Amniotic epithelial cell (primary cell): ENCODE measurements at regions not wholly inside any gene's neighbourhood (a gene's known extent, or its start where the extent isn't known, plus 50 kb on each side); places are given as distances from the start of the nearest gene placed in this dataset.

Source experiments
- DNase-seq: peaks from one replicate; pipeline ENCODE4 v3.0.0-alpha.2; 2010; ENCODE audit warnings: low read depth

DNA sequence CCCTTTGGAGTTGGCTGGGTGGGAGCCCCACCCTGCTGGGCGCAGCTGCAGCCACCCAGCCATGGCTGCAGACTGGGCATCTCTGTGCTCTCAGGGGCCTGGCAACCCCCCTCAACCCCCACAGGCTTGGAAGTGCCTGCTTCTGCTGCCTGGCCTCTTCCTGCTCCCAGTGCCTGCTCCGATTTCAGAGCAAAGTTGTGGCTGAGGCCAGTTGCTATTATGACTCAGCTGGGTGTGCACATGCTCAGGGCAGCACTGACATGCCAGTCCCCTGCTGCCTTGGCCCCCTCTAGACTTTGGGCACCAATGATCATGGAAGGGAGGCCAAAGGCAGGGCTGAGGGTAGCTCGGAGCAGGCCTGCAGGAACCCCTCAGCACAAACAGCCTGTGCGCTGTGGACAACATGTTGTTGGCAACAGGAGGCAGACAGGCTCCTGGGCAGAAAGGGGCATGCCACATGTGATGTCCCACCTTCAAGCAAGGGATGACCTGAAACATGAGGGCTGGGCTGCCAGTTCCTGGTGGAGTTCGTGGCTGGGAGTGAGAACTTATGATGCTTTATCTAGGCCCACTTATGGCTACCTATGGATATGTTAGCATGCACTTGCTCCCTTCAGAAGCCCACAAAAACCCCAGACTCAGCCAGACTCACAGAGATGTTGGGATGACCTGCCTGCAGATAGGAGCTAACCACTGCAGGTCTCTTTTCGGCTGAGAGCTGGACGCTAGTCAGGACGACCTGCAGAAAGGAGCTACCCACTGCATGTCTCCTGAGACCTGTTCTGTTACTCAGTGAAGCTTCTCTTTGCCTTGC is 96.4 kb upstream of the AMOTL1 start:
- DNase-seq, result no peak

DNA sequence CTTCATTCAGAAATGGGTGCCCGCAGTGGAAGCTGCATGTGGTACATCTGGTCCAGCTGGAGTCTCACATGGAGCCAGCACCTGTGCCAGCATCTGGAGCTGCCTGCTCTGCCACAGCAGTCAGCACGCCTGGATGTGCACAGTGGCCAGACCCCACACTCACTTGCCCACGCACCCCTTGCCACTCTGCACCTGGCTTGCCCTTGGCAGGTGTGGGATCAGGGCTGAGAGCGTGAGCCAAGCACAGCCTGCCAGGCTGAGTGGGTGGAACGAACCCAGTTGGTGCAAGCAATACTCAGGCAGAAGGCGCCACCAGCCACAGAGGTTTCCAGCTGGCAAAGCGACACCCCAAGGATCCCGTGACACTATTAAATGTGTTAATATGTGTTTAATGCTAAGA is 95.5 kb upstream of the AMOTL1 start:
- DNase-seq, result no peak

DNA sequence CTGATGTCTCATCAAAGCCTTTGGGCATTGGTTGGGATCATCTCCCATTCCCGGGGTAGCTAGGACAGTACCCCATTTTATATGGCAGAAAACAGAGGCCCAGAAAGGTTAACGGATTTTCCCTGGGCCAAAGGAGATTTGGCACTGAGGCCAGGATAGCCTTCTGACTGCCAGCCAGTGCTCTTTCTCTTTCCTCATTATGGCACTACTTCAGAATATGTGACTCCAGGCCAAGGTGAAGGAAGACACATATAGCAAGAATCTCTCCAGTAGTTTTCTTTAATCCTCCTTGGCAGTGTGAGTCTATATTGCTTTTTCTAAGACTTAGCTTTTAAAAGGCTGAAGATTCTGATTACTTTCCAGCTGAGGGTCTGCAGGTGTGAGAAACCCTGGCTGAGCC is 94.8 kb upstream of the AMOTL1 start:
- no peak for DNase-seq

DNA sequence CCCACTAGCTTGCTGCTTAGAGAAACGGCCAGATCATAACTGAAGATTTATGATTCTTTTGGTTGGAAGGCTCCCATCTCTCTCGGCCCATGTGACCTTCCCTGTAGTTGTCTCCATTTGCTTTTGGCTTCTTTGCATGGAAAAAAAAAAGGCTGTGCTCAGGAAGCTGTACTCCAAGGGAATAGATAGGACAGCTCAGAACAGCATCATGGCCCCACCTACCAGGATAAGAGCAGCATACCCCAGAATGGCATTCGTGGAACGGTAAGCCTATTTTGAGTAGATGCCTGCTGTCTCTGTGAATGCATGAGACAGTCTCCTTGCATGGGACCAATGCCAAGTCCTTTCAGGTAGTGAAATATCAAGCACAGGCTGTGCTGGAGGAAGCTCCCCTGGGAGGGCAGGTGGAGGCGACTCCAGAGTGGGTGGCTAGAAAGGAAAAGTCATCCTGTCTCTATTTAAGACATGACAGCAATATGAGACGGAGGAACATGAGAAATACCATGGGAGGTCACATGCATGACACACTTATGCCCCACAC is 94.1 kb upstream of the AMOTL1 start:
- no peak for DNase-seq

DNA sequence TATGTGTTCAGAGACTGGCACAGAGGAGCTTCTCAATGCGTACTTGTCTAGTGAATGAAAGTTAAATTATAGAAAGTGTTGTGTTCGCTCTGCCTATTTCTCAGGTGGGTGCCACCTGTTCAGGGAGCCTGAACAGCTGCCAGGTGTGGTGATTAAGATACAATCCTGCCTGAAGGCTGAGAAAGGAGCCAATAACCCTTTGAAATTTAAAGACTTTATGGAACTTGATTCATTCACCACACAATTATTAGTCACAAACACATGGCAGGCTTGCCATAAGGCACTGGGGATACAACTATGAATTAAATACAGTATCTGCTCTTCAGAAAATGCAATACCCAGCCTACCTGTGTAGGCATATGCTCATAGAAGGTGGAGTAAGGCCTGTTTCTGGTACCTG is 92.9 kb upstream of the AMOTL1 start:
- no peak for DNase-seq

DNA sequence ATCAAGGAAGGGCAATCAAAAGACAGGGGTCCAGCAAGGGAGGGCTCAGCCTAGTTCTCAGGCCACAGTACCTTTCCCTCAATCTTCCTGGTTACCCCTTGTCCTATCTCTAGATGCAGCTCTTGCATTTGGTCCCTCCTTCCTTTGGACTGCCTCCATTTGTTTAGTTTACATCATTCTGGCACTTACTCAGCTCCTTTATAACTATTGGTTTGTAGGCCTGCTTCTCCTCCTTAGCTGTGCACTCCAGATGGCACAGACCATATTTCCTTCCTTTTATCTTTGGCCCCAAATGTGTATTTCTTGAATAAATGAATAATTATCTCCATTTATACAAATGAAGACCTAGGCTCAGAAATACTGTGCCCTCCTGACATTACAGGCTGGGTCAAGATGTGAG is 92.3 kb upstream of the AMOTL1 start:
- DNase-seq, result no peak

DNA sequence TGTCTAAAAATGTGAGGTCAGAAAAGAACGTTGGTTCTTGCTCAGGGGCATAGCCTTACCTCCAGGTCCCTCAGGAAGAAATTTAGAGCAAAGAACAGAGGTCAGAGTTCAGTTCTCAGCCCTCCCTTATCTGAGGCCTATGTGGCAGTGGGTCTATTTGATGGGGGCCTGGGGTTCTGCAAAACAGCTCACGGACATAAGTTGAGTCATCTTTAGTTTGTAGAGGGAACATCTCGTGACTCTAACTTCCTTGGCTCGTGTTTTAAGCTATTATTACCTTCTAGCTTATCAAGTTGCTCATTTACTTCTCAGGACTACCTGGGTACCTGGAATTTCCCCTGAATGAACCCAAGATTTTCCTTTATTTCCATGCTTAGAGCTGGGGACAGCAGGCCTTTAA is 91.3 kb upstream of the AMOTL1 start:
- DNase-seq, result no peak

DNA sequence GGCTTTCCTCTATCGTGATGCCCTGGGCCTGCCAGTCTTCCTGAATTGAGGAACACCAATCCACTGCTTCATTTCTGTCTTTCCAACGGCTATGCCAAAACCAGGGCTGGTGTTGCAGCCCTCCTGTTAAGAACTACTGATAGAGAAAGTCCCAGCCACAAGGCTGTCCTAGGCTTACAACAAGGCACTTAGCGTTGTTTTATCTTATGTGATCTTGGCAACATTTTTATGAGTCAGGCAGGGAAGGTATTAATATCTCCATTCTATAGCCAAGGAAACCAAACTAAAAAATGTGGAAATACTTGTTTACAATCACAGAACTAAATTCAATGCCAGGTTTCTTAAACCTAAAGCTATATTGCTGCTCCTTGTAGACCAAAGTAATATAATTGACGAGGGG is 89.9 kb upstream of the AMOTL1 start:
- DNase-seq, result peak; percentile 55

DNA sequence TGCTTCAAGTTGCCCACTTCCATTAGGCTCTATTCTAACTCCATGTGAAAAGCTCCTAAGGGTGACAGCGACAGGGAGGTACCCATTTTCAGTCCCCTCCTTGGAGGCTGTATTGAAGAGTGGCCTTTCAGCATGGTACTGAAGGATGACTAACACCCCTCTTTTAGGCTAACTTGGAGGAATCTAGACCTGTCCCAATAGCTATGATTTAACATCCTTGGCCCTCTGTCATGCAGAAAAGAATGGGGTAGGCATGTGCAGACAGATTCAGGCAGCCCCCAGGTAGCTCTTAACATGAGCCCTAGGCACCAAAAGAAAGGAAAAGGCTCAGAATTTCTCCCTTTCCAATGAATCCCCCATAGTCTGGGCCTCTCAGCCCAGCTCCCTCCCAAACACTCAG is 89.3 kb upstream of the AMOTL1 start:
- DNase-seq, result no peak

DNA sequence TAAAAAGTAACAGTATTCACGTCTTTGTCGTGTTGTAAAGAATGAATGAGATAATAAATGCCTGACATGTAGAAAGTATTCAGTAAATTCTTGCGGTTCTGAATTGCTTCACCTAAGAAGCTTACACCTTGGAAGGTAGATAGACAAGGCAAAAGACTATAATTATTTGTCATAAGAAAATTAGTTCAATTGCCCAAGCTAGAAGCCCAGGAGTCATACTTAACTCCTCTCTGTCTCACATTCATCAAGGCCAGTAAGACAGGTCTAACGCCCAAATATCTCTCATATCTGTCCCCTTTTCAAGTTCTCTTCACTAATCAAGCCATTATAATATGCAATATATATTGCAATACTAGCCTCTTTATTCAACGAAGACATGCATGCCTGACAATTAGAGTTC is 87.7 kb upstream of the AMOTL1 start:
- DNase-seq, result no peak

DNA sequence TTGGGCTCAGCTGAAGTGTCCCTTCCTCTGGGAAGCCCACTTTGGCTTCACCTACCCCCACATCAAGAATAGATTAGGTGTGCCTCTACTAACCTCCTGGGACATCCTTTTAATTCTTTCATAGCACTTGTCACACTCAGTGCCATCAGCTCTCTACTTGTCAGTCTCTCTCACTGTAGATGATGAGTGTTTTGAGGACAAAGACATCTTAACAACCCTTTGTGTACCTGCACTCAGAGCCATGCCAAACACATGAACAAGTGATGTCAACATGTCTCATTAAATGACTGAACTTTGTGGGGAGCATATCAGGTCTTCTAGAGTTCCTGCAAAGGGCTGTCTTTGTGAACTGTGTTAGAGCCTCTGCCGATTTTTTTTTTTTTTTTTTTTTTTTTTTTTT is 87.0 kb upstream of the AMOTL1 start:
- no peak for DNase-seq

DNA sequence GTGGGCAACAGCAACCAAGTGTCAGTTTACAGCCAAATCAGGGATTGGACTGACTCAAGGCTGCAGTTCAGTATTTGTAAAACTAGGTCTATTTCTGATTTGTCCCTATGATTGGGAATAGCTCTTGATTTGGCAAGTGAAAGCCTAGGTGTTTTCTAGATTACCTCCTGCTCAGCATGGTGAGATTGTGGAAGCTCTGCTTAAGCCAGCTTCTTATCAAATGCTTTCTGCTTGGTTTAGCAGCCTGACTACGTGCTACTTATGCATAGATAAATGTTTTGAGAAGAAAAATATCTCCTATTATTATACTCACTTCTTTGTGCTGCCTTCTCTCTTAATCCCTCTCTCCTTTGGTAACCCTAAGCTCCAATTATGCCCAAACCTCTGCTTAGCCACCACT is 86.3 kb upstream of the AMOTL1 start:
- no peak for DNase-seq

DNA sequence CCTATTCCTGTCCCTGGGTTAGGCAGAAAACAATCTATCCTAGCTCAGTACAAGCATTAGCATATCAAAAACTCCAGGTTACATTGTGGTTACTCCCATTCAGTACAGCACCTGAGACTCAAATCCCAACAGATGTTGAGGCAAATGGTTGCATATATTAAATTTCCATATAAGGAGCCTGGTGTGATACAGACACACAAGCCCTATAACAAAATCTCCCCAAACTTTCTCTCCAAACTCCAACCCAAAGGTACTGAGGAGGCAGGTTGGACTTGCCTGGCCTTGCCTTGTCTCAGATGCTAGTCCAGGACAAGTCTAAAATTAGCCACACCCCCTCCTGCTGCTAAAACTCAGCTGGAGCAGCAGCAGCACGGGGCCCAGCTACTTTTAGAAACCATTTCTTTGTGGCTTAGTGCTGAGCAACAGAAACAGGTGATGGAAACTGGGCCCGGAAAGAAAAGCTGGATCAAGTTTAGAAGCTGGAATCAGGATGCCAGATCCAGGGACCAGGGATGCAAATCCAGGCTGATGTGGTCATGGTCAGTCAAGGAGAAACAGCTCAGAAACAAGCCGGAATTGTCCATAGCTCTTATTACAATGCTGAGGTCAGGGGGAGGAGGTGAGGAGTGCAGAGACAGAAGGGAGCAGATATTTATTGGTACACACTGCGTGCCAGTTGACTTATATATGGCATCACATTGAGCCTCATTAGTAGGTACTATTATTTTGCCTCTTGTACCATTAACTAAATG is 73.7 kb upstream of the AMOTL1 start:
- no peak for DNase-seq

DNA sequence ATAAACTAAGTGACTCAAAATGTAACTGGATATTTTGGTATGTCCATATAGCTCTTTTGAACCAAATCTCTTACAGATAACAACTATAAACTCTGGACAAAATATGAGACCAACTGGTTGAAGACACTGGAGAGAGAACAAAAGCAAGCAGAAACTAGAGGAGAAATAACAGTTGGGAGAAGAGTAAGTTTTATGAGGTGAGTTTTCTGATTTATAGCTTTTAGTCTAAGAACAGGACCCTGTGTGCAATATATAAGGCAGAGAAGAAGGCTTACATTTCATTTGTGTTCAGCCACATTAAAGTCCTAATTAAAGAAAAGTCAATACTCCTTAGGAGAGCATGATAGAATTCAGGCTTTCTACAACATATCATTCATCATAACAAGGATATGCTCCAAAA is 71.0 kb upstream of the AMOTL1 start:
- no peak for DNase-seq

DNA sequence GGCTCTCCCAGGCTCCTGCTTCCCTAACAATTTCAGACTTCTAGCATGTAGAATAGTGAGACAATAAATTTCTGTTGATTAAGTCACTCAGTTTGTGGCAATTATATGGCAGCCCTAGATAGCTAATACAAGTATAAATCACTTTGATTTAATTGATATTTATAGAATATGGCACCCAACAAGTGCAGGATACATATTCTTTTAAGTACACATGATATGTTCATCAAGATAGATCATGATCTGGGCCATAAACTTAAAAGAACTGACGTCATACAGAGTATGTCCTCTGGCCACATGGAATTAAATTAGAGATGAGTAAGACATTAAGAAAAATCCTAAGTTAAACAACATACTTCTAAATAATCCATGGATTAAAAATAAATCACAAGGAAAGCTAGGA is 67.5 kb upstream of the AMOTL1 start:
- peak; percentile 86 for DNase-seq

DNA sequence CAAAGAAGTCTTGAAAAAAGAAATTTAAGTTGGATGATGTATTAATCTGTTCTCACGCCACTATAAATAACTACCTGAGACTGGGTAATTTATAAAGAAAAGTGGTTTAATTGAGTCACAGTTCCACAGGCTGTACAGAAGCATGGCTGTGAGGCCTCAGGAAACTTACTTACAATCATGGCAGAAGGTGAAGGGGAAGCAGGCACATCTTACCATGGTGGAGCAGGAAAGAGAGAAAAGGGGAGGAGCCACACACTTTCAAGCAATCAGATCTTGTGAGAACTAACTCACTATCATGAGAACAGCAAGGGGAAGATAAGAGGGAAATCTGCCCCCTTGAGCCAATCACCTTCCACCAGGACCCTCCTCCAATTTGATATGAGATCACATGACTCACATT is 65.7 kb upstream of the AMOTL1 start:
- DNase-seq, result no peak

DNA sequence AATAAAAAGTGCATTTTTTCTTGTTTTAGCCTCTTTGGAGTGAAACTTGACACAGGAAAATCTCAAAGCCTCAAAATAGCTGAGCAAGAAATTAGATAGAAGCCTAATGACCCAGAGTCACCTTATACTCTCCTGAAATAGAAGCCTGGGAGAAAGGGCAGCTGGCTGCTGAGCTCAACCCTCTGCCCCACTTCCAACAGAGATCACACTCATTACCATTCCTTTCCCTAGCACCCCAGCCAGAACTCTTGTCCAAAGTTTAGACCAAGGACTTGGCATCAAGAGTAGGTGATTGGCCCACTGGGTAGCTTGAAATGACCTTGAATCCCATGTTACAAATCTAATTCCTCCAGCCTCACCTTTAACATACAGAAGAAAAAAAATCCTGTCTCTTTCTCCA is 62.7 kb upstream of the AMOTL1 start:
- no peak for DNase-seq

DNA sequence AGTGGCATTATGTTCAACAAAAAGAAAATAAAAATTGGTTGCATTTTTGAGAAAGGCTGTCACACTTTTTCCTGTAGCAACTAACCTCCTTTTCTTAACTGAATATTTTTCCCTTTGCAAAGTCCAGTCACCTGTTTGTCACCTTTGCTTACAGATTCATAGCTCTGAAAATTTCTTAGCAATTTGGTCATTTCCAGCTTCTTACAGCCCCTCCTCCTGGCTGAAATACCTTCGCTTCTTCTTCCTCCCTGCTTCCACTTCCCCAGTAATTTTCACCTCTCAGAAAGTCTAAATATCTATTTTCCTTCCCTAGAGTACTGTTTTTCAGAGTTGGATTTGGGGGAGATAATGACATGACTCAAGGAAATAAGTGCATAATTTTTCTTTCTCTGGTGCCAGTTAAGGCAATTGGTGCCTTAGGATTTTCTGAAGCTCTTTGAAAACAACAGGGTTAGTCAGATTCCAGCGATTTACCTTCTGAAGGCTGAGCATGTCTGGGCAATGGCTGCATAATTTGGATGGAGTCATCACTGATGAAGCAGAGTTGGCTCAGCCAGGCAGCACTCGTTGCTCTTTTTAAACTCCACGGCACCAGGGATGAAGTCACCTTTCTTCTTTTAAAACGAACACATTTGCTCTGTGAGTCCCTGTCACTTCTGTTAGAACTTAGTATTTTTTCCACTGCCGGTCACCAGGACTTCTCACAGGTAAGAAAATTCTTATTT is 62.1 kb upstream of the AMOTL1 start:
- peak; percentile 58 for DNase-seq

DNA sequence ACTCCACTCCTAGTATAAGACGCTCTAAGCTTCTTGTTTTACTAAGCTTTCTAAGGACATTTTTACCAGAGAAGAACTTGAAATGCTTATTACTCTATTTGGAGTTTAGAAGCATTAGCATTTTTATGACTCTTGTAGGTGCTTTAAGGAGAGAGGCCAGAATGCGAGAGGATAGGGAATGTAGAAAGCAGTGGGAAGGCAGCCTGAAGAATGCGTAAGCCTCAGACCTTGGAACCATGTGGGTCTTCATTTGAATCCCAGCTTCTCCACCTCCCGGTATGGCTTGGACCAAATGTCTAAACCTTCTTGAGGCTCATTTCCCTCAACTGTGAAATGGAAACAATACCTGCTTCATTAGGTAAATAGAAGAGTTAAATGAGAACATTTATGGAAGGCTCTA is 60.0 kb upstream of the AMOTL1 start:
- DNase-seq, result no peak

DNA sequence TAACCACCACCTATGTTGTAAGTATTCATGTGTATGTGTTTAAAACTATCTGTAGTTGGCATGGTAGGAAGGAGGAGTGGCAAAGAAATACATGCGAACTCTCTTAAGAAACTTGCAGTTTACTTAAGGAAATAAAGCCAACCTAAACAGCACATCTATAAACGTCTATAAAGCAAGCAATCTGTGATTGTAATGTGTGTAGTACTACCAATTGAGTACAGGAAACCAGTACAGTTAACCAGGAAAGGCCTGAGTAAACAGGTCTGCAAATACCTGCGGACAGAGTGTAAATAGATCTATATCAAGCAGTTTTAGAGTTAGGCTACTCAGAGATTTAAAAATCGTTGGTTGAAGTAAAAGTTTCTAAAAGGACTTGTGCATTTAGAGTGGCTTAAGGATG is 59.5 kb upstream of the AMOTL1 start:
- no peak for DNase-seq

DNA sequence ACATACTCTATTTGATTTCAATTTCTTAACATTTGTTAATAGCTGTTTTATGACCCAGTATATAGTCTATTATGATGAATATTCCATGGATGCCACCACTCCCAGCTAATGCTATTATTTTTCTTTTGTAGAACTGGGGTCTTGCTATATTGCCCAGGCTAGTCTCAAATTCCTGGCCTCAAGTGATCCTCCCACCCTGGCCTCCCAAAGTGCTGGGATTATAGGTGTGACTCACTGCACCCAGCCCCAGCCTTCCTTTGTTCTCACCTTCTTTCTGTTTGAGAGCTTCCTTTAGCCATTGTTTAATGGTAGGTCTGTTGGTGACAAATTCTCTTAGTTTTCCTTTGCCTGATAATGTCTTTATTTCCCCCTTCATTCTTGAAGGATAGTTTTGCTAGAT is 52.9 kb upstream of the AMOTL1 start:
- no peak for DNase-seq

DNA sequence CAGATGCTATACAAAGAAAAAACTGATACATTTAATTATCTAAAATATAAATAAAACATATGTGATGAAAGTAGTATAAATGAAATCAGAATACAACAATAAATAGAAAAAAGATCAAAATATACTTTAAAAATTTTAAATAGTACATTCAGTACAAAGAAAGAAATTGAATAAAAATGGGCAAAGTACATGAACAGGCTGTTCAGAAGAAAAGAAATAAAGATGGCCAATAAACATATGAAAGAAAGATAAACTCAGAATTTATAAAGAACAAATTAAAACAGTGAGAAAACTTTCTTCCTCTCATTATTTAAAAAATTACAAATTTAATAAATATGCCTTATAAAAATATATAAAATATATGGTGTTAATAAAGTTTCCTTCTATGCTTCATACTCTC is 50.5 kb upstream of the AMOTL1 start:
- DNase-seq, result no peak
